Loucy (cell line): ENCODE measurements at regions not wholly inside any gene's neighbourhood (a gene's known extent, or its start where the extent isn't known, plus 50 kb on each side); places are given as distances from the start of the nearest gene placed in this dataset.

ENCODE experiments used
- H2AFZ ChIP-seq: fragments of 200-600 bp; sonication (generic); 2 replicates; pipeline ENCODE4 v1.6.0; 2016; ENCODE audit warnings: antibody characterized with exemption, mild to moderate bottlenecking, low read length, moderate library complexity
- H3F3A ChIP-seq: fragments of 200-600 bp; 2 replicates; pipeline ENCODE4 v1.6.0; 2016; ENCODE audit warnings: antibody characterized with exemption, low read depth, mild to moderate bottlenecking
- H3K27me3 ChIP-seq: fragments of 200-600 bp; sonication (generic); 2 replicates; pipeline ENCODE4 v1.6.1; 2014; ENCODE audit warnings: low read length, mild to moderate bottlenecking; ENCODE audit not compliant: insufficient read depth, poor library complexity, severe bottlenecking
- H3K36me3 ChIP-seq: fragments of 200-600 bp; sonication (generic); 2 replicates; pipeline ENCODE4 v1.6.1; 2016; ENCODE audit warnings: low read length; ENCODE audit not compliant: insufficient read depth
- H3K4me1 ChIP-seq: fragments of 200-600 bp; sonication (generic); 2 replicates; pipeline ENCODE4 v1.5.1; 2014; ENCODE audit warnings: low read length, mild to moderate bottlenecking; ENCODE audit not compliant: insufficient read depth, poor library complexity, severe bottlenecking
- H3K4me2 ChIP-seq: fragments of 200-600 bp; sonication (generic); 2 replicates; pipeline ENCODE4 v1.6.0; 2014; ENCODE audit warnings: antibody characterized with exemption, low read length, low read depth, mild to moderate bottlenecking; ENCODE audit not compliant: poor library complexity, severe bottlenecking
- H3K4me3 ChIP-seq: fragments of 200-600 bp; sonication (generic); 2 replicates; pipeline ENCODE4 v1.5.1; 2014; ENCODE audit warnings: low read length, mild to moderate bottlenecking, mixed read lengths; ENCODE audit not compliant: poor library complexity, severe bottlenecking
- H3K79me2 ChIP-seq: fragments of 200-600 bp; sonication (generic); 2 replicates; pipeline ENCODE4 v1.6.1; 2014; ENCODE audit warnings: low read length; ENCODE audit not compliant: insufficient read depth
- H3K9ac ChIP-seq: fragments of 200-600 bp; sonication (generic); 2 replicates; pipeline ENCODE4 v1.6.0; 2014; ENCODE audit warnings: mild to moderate bottlenecking, low read depth, low read length, moderate library complexity; ENCODE audit not compliant: poor library complexity, severe bottlenecking
- H3K9me2 ChIP-seq: fragments of 200-600 bp; sonication (generic); replicated peaks from 2 replicates; pipeline ENCODE4 v1.6.1; 2016; ENCODE audit warnings: low read depth, low read length, mixed read lengths
- H3K9me3 ChIP-seq: fragments of 200-600 bp; sonication (generic); 2 replicates; pipeline ENCODE4 v1.6.1; 2014; ENCODE audit warnings: mild to moderate bottlenecking, antibody characterized with exemption, low read length, low read depth; ENCODE audit not compliant: insufficient read depth
- H4K20me1 ChIP-seq: fragments of 200-600 bp; sonication (generic); 2 replicates; pipeline ENCODE4 v1.6.0; 2014; ENCODE audit warnings: antibody characterized with exemption, low read length, mild to moderate bottlenecking; ENCODE audit not compliant: insufficient read depth, poor library complexity, severe bottlenecking
- EZH2phosphoT487 ChIP-seq: fragments of 200-600 bp; IDR thresholded peaks from 2 replicates; pipeline ENCODE4 v1.6.1; 2018; ENCODE audit warnings: antibody characterized with exemption, mild to moderate bottlenecking, moderate library complexity, borderline replicate concordance
- TF ChIP-seq, protein P1 (sequence below): fragments of 200-600 bp; sonication (generic); conservative IDR thresholded peaks from 2 replicates; pipeline ENCODE4 v1.5.1; 2014; ENCODE audit warnings: mild to moderate bottlenecking, antibody characterized with exemption, low read length

DNA sequence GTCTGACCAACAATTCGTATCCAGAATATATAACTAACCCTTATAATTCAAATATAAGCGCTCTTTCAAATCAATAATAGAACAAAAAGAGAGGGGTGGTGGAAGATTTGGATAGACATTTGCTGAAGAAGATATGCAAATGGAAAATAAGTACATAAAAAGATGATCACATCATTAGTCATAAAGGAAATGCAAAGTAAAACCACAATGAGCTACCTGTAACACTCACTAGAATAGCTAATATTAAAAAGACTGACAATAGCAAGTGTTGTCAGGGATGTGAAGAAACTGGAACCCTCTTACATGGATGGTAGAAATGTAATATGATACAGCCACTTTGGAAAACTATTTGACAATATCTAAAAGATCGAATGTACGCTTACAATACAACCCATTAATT is 84.9 kb upstream of the MRPS9 start:
- no peaks in the 10 kb centered on the region for H3K9me3 ChIP-seq
- H3K9me2 ChIP-seq: no peaks in the 10 kb centered on the region
- no peaks in the 10 kb centered on the region for H3K4me1 ChIP-seq
- no peaks in the 10 kb centered on the region for H3K36me3 ChIP-seq
- no peaks in the 10 kb centered on the region for H3F3A ChIP-seq
- H2AFZ ChIP-seq: no peak overlapping the region
- no peak overlapping the region for H3K4me3 ChIP-seq
- no peak overlapping the region for H3K4me2 ChIP-seq
- no peak for TF ChIP-seq EZH2phosphoT487
- TF ChIP-seq, protein P1, sequence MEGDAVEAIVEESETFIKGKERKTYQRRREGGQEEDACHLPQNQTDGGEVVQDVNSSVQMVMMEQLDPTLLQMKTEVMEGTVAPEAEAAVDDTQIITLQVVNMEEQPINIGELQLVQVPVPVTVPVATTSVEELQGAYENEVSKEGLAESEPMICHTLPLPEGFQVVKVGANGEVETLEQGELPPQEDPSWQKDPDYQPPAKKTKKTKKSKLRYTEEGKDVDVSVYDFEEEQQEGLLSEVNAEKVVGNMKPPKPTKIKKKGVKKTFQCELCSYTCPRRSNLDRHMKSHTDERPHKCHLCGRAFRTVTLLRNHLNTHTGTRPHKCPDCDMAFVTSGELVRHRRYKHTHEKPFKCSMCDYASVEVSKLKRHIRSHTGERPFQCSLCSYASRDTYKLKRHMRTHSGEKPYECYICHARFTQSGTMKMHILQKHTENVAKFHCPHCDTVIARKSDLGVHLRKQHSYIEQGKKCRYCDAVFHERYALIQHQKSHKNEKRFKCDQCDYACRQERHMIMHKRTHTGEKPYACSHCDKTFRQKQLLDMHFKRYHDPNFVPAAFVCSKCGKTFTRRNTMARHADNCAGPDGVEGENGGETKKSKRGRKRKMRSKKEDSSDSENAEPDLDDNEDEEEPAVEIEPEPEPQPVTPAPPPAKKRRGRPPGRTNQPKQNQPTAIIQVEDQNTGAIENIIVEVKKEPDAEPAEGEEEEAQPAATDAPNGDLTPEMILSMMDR: no peak
- H4K20me1 ChIP-seq: no peaks in the 10 kb centered on the region
- H3K9ac ChIP-seq: no peak overlapping the region
- H3K27me3 ChIP-seq: no peaks in the 10 kb centered on the region
- no peaks in the 10 kb centered on the region for H3K79me2 ChIP-seq

DNA sequence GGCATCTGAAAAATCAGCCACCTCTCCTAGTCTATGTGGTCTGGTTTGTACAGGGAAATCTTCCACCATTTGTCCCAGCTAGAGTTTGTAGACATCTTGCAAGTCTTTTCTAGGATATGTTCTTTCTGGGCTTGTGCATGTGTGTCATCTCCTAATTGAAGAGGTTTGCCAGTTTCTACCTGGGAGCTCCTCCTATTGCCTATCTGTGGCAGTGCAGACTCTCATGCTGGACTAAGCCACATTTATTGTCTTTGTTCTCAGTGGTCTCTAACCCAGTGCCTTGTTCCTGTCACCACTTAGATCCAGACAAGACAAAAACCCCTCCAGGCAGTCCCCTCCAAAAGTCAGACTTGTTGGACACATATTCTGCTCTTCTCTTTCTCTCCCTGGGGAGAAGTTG is 72.0 kb upstream of the MRPS9 start:
- H3K27me3 ChIP-seq: peaks cover 12% of the 10 kb centered on the region
- H4K20me1 ChIP-seq: no peaks in the 10 kb centered on the region
- peaks cover 16% of the 10 kb centered on the region for H3K4me1 ChIP-seq
- H3F3A ChIP-seq: no peaks in the 10 kb centered on the region
- no peak overlapping the region for H3K9ac ChIP-seq
- H3K4me3 ChIP-seq: no peak overlapping the region
- no peak overlapping the region for H2AFZ ChIP-seq
- H3K4me2 ChIP-seq: no peak overlapping the region
- H3K9me2 ChIP-seq: no peaks in the 10 kb centered on the region
- TF ChIP-seq, protein P1: peak; percentile 47
- TF ChIP-seq EZH2phosphoT487: no peak
- H3K9me3 ChIP-seq: 0 out of 2 replicates have a peak, but pooled peaks cover 6% of the 10 kb centered on the region
- H3K79me2 ChIP-seq: no peaks in the 10 kb centered on the region
- H3K36me3 ChIP-seq: no peaks in the 10 kb centered on the region

DNA sequence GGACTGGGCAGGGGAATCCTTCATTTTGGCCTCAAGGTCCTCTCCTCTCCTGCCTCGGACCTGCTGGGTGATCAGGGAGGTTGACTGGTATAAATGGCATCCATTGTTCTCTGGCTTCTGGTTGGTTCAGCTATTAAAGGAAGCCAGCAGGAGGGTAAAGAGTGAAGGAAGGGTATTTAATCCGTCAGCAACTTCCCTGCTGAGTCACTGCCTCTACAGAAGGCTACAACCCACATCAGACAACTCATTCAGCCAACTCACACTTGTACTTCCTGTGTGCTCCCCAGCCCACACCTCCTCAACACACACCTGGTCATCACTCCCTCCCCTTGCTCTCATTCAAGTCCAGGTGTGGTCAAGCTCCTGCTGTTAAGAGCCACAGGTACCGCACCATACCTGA is 68.3 kb upstream of the MRPS9 start:
- H3K79me2 ChIP-seq: no peaks in the 10 kb centered on the region
- TF ChIP-seq, protein P1: no peak
- no peak for TF ChIP-seq EZH2phosphoT487
- no peaks in the 10 kb centered on the region for H3F3A ChIP-seq
- H3K9me3 ChIP-seq: 0 out of 2 replicates have a peak, but pooled peaks cover 4% of the 10 kb centered on the region
- peak overlapping the region; percentile 70; the same call in 1 of the 2 replicates for H2AFZ ChIP-seq
- no peaks in the 10 kb centered on the region for H3K27me3 ChIP-seq
- H3K4me3 ChIP-seq: peak overlapping the region; percentile 36
- H3K9ac ChIP-seq: no peak overlapping the region
- peak overlapping the region; percentile 56 for H3K4me2 ChIP-seq
- no peaks in the 10 kb centered on the region for H4K20me1 ChIP-seq
- H3K4me1 ChIP-seq: peaks cover 16% of the 10 kb centered on the region
- H3K9me2 ChIP-seq: no peaks in the 10 kb centered on the region
- no peaks in the 10 kb centered on the region for H3K36me3 ChIP-seq
